Suppressor macrophage treated with lipopolysaccharide for 1 hour (primary cell): ENCODE measurements at regions not wholly inside any gene's neighbourhood (a gene's known extent, or its start where the extent isn't known, plus 50 kb on each side); places are given as distances from the start of the nearest gene placed in this dataset.
"Not testable (repeated sequence)": the region's sequence is repeated elsewhere in the genome, so short reads cannot be mapped to it uniquely, and the experiment has no call there.

Source experiments
- DNase-seq, 3 donors: peaks; one replicate each; pipeline ENCODE4 v3.0.0-alpha.2; 2020 to 2022

DNA sequence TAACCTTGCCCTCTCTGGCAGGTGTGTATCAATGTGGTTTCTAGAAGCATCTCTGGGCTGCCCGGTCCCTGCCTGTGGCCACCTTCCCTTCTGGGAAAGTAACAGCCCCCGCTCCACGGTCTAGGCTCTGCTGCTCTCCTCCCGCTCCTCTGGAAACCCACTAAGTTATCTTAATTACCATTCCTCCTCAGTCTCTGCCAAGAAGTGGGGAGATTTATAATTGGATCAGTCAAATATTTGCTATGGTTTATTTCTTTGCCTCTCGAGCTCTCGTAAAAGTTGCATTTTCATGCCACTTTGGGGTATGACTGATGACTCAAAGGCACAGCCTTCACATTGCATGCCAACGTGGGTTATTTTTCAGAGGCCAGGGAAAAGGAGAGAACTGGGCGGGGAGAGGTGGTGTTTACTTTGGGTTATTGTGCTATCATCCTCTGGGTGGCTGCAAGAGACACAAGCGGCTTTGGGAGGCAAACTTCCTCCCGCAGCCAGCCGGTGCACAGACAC is 205.3 kb upstream of the WWC1 start:
- no peak for DNase-seq

DNA sequence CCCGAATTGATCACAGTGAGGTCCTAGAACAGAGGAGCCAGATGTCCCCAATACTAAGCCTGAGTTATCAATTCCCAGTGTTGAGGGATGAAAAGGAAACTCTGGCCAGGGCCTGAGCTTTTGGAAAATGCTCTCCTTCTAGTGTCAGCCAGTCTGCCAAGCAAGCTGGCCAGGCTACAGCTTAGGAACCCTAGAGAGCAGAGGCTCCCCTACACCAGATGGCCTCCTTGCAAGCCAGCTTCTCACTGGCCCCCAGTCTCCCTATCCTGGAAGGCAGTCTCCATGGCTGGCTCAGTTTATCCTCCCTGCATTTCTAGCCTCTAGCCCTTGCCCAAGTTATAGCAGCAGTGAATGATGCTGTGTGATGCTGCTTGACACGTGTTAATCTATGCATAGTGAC is 204.7 kb upstream of the WWC1 start:
- no peak for DNase-seq

DNA sequence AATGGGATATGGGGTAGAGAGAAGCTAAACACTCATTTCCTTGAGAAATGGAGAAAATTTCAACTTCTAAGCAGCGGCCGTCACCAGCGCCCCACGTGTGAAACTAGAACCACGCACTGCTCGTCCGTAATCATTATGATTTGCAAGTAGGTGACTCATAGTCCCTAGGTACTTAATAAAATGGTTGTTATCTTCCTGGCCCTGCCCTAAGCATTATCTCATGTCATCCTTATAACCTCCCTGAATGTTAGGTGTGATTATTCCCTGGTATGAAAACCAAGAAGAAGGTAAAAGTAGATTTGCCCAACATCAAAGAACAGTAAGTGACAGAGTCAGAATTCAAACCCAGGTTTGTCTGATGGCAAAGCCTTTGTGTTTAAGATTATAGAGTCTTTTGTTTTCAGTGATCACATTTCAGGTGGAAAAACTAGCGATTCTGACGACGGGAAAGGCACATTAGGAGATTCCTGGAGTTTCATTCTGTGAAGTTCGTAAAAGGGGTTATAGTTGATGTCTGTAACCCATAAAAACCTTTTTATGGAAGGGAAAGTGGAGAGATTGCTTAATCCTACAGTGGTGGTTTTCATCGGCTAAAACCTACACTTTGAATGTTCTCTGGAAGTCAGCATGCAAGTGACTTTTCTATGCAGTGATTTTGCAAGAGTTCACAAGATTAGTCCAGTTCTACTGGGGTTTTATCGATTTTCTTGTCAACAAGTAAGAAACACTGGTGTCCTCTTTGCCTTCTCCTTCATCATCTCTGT is 202.9 kb upstream of the WWC1 start:
- DNase-seq: no peak

DNA sequence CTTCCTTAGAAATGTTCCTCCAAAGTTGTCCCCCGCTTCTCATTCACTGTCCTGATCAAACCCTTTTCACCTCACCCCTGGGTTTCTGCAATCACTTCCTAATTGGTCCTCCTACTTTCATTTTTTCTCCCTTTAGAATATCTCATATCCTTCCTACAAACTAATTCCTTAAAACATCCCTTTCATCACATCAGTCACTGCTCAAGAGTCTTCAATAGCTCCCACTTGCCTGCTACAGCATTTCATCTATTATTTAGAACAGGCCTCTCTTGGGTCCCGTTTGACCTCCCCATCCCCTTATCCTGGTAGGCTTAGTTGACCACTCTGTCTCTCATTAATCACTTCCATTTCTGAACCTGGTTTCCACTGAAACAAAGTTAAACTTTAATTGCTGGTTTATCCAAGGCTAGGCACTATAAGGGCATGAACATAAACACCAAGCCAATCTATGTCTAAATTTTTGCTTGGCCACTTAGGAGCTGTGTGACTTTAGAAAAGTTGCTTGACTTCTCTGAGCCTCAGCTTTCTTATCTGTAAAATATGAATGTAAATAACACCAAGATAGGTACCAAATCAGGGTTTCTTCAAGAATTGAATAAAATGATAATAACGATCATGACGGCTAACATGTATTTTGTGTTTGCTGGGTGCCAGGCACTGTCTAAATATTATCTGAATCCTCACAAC is 202.1 kb upstream of the WWC1 start:
- DNase-seq: no peak

DNA sequence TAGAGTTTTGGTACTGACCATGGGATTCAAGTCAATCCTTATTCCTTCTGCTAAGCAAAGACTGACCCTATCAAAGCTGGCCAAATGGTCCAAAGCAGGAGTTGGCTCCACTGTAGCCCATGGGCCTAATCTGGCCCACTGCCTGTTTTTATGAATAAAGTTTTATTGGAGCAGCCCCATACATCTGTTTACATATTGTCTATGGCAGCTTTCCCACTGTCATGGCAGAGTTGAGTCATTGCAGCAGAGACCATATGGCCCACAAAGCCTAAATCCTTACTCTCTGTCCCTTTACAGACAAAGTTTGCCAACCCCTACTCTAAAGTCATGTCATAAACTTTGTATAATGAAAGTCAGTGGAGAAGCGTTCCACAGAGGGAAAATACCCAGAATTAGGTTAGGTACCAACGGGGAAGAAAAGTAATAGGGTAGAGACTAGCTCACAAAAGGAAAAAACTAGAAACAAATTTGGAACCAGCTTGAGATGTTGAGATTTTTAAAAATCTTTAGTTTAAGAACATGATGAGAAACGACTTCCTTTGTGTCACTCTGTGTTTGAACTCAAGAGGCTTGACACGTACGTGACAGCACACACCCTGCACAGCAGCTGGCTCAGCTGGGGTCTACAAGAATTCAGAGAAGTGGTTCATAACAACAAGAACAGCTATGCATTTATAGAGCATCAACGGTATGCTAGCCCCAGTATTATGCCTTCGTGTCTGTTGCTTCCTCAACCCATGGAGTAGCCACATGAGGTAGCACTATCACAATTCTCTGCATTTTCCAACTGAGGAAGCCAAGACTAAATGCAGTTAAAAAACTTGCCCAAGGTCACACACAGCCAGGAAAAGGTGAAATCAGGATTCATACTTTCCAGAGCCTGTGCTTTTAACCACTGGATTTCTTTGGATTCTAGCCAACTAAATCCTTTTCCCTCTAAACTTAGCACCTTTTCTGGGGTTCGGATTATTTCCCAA is 198.9 kb upstream of the WWC1 start:
- no peak for DNase-seq

DNA sequence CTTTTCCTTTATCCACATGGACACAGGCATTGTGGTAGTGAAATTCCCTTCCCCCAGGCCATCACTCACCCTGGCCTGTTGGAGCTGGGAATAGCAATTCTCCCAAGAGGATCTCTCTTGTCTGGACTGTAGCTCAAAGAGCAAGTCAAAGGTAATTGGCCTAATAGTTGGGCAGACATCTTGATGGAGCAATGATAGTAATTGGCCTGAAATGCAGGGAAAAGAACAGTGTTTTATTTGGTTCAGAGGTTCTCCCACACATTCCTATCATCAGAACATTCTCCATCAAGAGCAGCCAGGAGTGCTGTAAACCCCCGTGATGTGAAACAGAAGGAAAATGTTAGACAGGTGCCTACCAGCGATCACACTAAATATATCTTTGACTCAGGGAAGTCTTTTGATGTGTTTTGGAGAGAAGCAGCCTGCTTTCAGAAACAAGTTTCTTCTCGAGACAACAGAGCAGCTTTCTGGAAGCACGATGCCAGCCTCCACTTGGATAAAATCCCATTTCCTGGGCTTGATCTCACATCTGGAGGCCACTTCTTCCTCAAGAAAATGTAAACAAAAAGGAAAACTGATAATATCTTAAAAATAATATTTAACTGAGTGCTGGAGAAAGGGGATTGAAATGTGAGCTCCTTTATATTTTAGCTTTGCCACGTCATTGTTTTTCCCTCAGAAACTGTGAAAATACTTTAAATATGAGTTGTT is 198.1 kb upstream of the WWC1 start:
- no peak for DNase-seq

DNA sequence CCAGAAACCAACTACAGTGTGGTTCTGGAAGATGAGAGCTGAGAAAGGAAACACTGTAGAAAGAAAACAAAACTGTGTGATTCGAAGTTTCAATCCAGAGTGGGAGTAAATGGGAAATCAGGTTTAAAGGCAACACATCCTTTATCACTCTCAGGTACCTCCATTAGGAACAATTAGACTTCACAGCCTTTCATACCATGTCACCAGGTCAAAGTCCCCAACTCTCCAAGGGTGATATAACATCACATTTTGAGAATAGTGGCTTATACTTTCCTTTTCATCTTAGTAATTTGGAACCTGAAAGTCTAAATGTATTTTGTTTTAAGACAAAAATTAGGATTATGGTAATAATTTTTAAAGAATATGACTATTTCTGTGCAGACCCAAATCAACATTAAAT is 194.9 kb upstream of the WWC1 start:
- DNase-seq: no peak

DNA sequence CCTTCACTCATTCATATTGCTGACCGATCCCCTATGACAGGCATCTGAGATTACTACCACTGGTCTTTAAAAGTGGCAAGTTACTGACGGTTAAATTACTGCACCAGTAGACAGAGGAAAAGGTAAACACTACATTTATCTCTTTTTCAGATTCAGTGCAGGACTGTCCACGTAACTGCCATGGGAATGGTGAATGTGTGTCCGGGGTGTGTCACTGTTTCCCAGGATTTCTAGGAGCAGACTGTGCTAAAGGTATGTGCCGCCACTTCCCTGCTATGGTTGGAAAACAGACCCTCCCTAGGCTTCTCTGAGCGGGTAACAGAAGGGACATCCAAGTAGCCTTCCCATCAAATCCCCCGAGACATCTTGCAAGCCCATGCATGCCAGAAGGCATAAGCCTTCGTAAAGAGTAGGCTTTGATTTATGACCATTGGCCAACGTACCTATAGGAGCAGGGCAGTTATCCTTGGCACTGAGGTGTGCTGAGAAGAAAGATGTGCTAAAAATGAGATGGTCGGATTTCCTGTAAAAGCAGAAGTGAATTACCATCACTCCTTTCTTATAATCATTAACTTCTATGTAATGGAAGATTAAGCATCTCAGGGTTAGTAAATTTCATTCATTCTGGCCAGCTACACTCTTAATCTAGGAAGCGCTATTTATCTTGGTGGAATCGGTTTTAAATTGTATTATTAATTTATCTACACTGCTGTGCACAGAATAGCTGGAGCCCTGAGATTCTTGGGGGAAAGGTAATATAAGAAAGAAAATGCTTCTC is 193.4 kb upstream of the WWC1 start:
- no peak for DNase-seq

DNA sequence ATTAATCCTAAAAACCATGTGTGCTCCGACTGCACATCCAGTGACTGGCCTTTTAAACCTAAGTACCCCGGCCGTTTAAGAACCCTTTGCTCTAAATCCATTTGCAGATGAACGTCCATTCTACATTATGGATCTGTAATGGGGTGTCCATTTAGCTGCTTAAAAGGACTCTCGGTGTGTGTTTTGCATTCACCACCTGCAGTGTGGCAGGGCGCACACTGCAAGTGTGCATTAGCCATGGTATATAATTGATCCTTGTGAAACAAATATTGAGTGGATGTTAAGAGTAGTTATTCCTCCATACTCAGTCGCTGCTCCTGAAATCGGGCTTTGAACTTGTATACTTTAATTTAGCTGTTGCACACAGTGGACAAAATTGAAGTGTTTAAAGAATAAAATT is 190.1 kb upstream of the WWC1 start:
- no peak for DNase-seq

DNA sequence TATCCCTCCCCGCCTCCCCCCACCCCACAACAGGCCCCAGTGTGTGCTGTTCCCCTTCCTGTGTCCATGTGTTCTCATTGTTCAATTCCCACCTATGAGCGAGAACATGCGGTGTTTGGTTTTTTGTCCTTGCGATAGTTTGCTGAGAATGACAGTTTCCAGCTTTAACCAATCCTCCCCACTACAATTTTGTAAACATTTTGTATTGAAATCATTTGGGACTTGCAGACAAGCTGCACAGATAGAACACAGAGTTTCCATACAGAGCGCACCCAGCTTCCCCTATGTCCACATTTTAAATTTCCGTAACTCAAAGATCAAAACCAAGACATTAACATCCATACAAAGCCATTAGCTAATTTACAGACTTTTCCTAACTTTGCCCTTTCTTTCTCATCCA is 188.4 kb upstream of the WWC1 start:
- not testable (repeated sequence) for DNase-seq

DNA sequence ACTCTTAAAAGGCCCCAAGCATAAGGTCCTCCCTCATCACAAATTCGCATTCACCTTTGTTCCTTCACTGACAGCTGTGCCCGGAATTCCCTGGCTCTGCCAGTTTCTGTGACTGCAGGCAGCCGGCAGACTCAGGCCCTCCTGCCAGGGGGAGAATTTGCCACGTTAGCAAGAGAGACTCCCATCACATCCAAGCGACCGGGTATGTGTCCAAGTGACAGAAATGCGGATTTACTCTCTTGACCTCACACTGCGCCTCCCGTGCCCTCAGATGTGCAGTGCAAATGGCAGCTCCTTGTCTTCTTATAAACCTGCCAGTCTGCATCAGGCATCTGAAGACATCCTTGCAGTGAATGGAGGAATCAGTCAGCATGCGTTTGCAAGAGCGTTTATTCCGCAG is 187.1 kb upstream of the WWC1 start:
- DNase-seq: no peak

DNA sequence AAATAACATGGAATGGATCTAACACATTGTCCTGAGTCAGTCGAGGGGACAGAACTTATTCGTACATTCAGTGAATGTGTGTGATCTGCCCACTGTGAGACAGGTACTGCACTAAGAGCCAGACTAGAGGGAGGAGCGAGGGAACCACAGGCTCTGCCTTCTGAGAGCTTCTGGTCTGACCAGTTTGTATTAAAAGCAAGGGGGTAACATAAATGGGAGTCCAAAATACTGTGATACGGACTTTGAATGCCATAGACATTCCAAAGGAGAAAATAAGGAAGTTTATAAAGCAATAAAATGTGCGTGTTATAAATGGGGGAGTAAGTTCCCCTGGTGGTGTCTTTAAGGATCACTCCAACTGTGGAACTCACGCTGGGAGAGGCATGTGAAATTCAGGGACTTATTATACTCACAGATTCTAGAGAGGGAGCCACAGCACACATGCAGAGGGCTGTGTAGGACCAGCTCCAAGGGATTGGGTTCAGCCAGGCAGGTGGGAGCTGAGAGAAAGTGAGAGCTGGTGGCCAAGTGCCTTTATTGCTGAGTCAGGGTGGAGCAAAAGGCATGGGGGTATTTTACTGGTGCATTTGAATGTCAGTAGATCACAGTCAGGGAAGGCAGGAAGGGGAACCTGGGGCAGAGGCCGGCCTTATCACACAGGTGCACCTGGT is 186.5 kb upstream of the WWC1 start:
- DNase-seq: no peak

DNA sequence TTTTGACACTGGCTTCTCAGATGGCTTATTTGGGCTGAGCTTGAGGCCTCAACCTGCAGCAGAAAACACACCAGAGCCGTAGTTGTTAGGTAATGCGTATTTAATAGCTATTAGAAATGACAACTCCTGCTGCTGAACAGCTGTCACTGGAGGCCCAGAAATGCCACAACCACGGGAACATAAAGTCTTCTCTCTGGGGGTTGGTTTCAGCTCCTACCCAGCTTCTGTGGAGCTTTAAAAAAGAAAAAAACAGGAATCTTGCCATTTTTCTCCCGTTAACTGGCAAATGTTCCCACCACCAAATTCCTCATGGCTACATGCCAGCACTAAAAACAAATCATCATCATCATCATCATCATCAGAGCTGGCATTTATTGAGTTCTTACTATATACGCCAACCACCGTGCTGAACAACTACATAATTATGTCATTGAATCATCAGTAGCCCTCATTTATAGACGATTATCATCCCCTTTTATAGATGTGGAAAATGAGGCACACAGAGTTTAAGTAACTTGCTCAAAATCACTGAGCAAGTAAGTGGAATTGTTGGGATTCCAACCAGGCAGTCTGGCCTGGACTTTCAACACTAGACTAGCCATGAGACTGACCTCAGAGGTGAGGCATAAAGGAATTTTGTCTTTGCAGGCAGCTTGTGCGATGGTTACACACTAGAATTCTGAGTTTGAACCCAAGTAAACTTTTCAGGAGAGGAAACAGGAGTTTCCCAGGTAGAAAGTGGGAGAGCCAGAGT is 185.3 kb upstream of the WWC1 start:
- DNase-seq: no peak

DNA sequence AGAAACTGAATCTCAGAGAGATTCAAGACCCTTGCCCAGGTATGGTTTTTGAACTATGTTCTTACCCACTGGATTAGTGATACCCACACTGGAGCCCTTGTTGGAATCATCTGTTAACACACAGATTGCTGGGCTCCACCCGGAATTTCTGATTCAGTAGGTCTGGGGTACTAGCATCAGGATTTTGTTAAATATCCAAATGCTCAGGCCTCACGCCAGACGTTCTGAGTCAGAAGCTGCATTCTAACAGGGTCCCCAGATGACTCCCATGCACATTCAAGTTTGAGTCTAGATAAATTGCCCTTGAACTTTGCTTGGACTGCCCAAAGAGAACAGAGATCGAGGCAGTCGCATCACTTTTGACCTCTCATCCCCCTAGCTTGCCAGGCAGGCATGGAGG is 182.0 kb upstream of the WWC1 start:
- no peak for DNase-seq

DNA sequence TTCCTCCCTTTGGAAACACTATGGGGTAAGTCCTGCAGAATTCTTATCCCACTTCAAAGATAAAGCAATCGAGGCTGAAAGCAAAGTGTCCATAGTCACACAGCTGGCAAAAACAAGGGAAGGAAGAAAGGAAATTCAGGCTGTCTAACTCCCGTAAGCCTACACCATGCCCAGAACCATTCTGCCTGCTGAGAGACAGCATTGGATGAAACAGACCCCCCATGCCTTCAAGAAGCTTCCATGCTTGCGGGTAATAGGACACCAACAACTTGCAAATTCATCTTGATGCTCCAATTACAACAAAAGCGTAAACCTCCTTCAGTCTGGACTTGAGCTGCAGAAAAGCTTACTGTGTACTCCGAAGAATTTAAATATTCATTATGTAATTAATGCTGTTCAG is 181.1 kb upstream of the WWC1 start:
- no peak for DNase-seq

DNA sequence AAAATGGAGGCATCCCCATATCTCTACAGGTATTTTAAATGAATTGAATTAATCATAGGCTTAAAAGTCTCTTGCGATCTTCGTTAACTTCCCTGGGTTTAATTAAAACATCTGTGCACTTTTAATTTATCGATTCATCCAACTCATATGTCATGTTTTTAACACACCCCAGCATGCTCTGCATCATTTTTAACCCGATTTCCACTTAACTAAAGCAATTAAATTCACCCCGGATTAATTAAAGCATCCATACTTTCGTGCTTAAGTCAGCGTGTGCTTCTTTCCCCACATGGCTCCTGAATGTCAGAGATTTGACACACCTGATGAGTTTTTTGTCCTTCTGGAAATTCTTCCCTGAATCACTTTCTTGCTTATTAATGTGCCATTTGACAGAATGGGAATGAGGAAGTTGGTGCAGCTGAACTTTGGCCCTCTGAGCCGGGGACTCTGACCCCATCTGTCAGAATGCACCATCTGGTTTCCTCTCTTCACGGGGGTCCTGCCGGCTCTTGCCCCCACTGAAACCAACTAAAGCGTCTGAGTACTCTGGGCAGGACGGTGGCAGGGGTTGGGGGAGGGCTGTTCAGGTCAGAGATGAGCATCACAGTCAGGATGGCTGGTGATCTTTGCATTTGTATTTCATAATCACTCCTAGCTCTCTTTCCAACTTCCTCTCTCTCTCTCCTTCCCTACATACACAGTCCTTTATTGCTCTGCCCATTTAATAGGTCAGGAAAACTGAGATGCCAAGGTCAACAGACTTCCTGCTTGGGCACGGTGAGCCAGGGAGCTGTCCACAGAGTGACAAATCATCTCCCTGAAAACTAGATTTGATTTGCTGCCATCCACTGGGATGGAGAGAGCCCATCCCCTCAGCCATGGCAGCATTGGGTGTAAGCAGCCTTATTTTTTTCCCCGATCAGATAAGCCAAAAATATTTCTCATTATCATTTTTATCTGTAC is 180.3 kb upstream of the WWC1 start:
- peak; percentile 11 to 27 (median 24) for DNase-seq

DNA sequence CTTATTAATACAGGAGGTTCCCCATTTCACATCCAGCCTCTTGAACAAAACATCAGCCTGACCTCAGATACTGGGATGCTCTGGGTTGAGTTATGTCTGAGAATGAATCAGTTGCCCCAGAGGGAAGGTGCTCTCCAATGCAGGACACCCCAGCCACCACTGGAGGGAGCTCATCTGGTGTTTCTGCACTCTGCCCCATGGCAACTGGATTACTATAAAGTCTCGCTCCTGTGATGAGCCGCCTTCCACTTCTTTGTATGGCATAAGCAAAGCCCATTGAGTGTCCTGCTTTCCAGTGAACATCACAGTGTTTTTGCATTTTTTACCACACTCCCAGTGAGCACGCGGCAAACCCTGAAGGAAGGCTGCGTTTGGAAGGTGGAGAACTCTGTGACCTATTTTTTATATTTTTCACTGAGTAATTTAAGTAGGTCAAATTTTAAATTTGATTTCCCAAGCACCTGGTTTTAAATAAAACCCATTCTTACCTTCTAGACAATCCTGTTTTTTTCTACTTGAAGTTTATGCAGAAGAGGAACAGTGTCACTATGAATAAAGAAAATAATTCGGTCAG is 176.9 kb upstream of the WWC1 start:
- DNase-seq: peak; percentile 66 to 79 (median 74)

DNA sequence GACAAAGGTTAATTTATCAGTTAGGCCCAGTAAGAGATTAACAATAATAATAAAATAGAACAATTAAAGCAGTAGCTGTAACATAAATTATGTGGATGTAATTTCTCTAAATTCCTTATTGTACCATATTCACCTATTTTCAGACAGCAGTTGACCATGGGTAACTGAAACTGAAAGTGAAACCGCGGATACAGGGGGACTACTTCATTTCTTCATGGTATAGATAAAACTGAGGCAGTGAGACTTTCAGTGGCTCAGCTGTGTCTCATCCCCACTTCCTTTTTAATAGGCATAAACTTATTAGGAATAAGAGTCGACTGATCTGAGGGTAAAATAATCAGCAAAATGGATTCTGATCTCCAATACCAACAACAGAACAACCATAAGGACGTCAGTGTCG is 174.0 kb upstream of the WWC1 start:
- DNase-seq: peak in 1 of 3 donors; percentile 27
